ENCODE measurements at regions not wholly inside any gene's neighbourhood (a gene's known extent, or its start where the extent isn't known, plus 50 kb on each side); places are given as distances from the start of the nearest gene placed in this dataset.

GRCh38 chr6:156533872-156534524 lies 243.2 kb upstream of the ARID1B start:
- no peak for TF ChIP-seq CTCF (IDR thresholded peaks at IDR 0.05)
- no peak for TF ChIP-seq POLR2AphosphoS5 (IDR thresholded peaks at IDR 0.05)

Data from upper lobe of left lung (tissue), 4 donors.